Mammary epithelial cell (primary cell): ENCODE measurements at regions not wholly inside any gene's neighbourhood (a gene's known extent, or its start where the extent isn't known, plus 50 kb on each side); places are given as distances from the start of the nearest gene placed in this dataset.

Experiments used
- EZH2 ChIP-seq: IDR thresholded peaks from 2 replicates; pipeline ENCODE4 v1.6.1; 2012; ENCODE audit warnings: low read length, inconsistent platforms, borderline replicate concordance
- TF ChIP-seq, protein P1 (sequence below), 2 donors: IDR thresholded peaks in 1 of 2; conservative IDR thresholded peaks in 1 of 2; 2 replicates each; pipeline ENCODE4 v1.5.1; 2011 to 2012; ENCODE audit warnings: inconsistent platforms in 2 of 2, low read length in 2 of 2, mild to moderate bottlenecking in 2 of 2, control low read depth in 1 of 2, low read depth in 1 of 2; ENCODE audit not compliant: insufficient read depth in 1 of 2; ENCODE audit errors: extremely low read depth in 1 of 2

DNA sequence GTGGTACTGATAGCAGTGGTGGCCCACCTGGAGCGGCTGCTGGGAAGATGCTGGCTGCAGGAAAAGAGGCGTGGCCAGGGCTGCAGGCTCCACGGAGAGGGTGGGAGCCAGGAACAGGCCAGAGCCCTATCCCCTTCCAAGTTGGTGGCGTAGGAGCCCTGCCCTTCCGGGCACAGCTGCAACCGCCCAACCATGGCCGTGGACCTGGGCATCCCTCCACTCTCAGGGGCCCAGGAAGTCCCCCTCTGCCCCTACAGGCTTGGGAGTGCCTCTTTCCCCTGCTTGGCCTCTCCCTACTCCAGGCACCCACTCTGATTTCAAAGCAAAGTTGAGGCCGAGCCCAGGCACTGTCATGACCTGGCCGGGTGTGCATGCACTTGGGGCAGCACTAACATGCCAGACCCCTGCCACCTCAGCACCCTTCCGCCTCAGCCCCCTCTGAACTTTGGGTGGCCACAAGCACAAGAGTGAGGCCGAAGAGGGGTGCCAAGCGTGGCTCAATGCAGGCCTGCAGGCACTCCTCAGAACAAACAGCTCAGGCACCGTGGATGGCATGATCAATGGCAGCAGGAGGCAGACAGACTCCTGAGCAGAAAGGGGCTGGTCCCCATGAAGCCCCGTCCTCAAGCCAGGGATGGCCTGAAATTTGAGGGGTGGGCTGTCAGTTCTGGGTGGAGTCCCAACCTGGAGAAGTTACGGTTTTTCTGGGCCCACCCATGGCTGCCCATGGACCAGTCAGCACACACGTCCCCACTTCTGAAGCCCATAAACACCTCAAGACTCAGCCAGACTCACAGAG is 164.9 kb upstream of the PRNP start:
- TF ChIP-seq, protein P1, sequence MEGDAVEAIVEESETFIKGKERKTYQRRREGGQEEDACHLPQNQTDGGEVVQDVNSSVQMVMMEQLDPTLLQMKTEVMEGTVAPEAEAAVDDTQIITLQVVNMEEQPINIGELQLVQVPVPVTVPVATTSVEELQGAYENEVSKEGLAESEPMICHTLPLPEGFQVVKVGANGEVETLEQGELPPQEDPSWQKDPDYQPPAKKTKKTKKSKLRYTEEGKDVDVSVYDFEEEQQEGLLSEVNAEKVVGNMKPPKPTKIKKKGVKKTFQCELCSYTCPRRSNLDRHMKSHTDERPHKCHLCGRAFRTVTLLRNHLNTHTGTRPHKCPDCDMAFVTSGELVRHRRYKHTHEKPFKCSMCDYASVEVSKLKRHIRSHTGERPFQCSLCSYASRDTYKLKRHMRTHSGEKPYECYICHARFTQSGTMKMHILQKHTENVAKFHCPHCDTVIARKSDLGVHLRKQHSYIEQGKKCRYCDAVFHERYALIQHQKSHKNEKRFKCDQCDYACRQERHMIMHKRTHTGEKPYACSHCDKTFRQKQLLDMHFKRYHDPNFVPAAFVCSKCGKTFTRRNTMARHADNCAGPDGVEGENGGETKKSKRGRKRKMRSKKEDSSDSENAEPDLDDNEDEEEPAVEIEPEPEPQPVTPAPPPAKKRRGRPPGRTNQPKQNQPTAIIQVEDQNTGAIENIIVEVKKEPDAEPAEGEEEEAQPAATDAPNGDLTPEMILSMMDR (conservative IDR thresholded peaks at IDR 0.05 in 1 of 2, IDR thresholded peaks at IDR 0.05 in 1 of 2; ENCODE audit: extremely low read depth in 1 of 2, insufficient read depth in 1 of 2, low read depth in 1 of 2, low read length in 2 of 2): no peak
- no peak for TF ChIP-seq EZH2
